ENCODE measurements at regions not wholly inside any gene's neighbourhood (a gene's known extent, or its start where the extent isn't known, plus 50 kb on each side); places are given as distances from the start of the nearest gene placed in this dataset.

GRCh38 chrX:148424570-148424969 is 75.8 kb upstream of the AFF2 start:
- no peak for DNase-seq (ENCODE audit: low read depth)

DNA sequence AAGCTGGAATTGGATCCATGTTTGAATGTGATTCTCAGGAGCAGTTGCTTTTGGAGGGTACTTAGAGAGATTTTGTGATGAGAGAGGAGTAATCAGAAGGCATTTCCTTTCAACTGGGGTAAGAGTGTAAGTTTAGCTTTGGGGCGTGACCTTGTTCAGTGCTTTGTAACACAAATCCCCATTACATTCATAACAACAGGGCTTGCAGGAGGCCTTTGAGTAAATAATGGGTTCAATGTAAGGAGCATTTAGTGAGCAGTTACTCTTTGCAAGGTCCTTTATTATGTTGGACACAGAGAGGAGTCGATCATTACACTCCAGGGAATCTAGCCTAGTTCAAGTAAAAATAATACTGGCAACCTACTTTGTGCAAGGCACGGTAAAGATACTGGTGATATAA is 74.0 kb upstream of the AFF2 start:
- no peak overlapping the region for H3K4me3 ChIP-seq (ENCODE audit: low read depth, low read length)
- no peak for DNase-seq (ENCODE audit: low read depth)

More at GRCh38 chrX:148424570-148424969, 75.8 kb upstream of the AFF2 start:
- no peak overlapping the region for H3K4me3 ChIP-seq (ENCODE audit: low read depth, low read length)

DNA sequence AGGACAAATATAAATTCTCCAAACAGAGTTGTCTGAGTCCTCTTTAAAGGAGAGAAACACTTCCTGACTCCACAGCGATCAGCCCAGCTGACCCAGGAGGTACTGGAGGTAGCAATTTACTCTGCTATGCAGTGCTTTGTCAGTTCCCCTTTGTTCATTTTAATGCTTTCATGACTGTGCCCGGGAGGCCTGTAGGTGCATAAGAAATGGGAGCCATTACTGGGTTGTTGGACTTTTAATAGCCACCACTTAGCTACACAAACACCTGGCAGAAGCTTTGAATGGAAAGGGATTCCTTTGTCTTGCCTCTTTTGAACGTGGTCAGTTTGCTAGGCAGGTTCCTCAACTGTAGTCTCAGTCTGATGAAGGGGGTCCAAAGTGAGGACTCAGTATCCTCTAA is 59.0 kb upstream of the AFF2 start:
- no peak overlapping the region for H3K4me3 ChIP-seq (ENCODE audit: low read depth, low read length)
- DNase-seq (ENCODE audit: low read depth), result no peak

DNA sequence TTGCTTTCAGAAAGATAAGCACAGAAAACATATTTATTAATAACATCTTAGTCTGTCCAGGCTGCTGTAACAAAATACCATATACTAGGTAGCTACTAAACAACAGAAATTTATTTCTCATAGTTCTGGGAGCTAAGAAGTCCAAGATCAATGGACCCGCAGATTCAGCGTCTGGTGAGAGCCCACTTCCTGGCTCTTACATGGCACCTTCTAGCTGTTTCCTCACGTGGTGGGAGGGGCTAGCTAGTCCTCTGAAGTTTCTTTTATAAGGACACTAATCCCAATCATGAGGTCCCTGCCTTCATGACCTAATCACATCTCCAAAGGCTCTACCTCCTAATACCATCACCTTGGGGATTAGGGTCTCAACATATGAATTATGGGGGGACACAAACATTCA is 57.2 kb upstream of the AFF2 start:
- H3K4me3 ChIP-seq (ENCODE audit: low read depth, low read length), result no peak overlapping the region
- no peak for DNase-seq (ENCODE audit: low read depth)

- DNase-seq (ENCODE audit: low read depth), result no peak
- H3K4me3 ChIP-seq (ENCODE audit: low read depth, low read length), result no peak overlapping the region
These were observed 51.7 kb upstream of the AFF2 start for GRCh38 chrX:148448686-148449085.

All from skeletal muscle cell (primary cell).